HG03039 (cell line): ENCODE measurements at regions not wholly inside any gene's neighbourhood (a gene's known extent, or its start where the extent isn't known, plus 50 kb on each side); places are given as distances from the start of the nearest gene placed in this dataset.

Source experiments
- ATAC-seq: cut with Tn5 transposase; IDR thresholded peaks from one replicate; pipeline ENCODE4 v1.9.1; 2021; ENCODE audit warnings: mild to moderate bottlenecking, moderate library complexity; ENCODE audit not compliant: unreplicated experiment

DNA sequence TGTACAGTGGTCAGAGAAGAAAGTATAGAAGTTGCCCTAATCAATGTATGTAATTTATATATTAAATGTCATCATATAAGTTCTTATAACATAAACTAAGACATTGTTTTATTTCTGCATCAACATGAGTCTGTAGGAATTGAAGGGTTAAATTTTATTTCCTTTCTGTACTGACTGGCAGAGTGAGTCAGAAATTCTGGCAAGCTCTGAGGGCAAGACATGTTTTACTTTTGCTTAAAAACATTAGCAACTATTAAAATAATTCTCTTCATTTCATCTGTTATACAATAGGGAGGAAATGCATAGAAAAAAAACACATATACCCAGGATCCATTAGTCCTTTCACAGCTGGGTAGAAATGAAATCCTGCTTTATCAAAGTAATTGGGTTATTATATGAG lies 171.4 kb upstream of the ALCAM start:
- ATAC-seq, result no peak

- ATAC-seq, result no peak
These were observed 168.8 kb upstream of the ALCAM start for GRCh38 chr3:105197863-105198262.

- no peak for ATAC-seq
These were observed 167.5 kb upstream of the ALCAM start for GRCh38 chr3:105199217-105199616.

DNA sequence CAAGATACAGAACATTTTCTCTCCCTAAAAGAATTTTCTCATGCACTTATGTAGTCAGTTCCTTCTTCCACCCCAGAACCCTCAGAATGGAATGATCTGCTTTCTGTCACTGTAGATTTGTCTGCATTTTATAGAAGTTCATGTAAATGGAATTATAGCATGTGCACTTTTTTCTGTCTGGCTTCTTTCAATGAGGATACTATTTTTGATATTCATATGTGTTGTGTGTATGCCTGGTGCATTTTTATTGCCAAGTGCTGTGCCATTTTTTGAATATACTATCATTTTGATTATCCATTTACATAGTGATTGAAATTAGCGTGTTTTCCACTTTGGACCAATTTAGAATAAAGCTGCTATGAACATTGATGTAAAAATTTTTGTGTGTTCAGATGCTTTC lies 156.6 kb upstream of the ALCAM start:
- ATAC-seq, result no peak

GRCh38 chr3:105214590-105214989 lies 152.1 kb upstream of the ALCAM start:
- ATAC-seq, result no peak

- no peak for ATAC-seq
These were observed 144.1 kb upstream of the ALCAM start for GRCh38 chr3:105222568-105223093.

GRCh38 chr3:105223815-105224214 lies 142.9 kb upstream of the ALCAM start:
- no peak for ATAC-seq

DNA sequence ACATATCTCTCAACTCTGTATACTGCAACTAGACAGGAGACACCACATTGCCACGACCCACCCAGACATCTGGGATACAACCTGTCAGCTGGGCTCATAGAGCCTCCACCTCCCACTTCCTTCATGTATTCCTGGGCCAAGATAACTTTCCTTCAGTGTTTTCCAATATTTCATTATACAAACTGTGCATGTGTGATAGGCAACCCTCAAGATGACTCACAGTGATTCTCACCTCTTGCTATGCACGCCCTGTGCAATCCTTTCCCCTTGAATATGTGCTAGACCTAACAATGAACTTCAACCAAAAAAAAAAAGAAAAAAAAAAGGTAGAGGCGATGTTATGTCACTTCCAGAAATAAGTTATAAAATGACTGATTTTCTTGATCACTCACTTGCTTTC lies 138.0 kb upstream of the ALCAM start:
- no peak for ATAC-seq

GRCh38 chr3:105232553-105232952 lies 134.2 kb upstream of the ALCAM start:
- no peak for ATAC-seq

DNA sequence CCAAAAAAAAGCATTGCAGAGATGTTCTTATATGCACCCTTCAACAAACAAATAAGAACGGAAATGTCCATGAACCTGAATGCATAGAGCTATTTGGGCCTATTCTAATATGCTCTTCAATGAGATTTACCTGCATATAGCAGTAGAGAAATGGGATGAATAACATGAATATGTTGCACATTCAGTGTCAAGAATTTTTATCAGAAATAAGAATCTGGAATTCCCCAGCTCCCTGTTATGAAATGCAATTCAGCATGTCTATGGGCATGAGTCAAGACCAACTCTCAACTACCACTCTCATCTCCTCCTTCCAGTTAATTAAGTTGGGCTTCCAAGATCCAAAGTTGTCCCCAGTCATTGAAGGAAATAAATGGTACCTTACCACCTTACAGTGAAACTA lies 133.7 kb upstream of the ALCAM start:
- ATAC-seq, result no peak

GRCh38 chr3:105235221-105235620 lies 131.5 kb upstream of the ALCAM start:
- ATAC-seq, result no peak

GRCh38 chr3:105235785-105236184 lies 130.9 kb upstream of the ALCAM start:
- no peak for ATAC-seq

- ATAC-seq, result no peak
These were observed 128.3 kb upstream of the ALCAM start for GRCh38 chr3:105238367-105238766.

GRCh38 chr3:105243076-105243475 lies 123.6 kb upstream of the ALCAM start:
- no peak for ATAC-seq

DNA sequence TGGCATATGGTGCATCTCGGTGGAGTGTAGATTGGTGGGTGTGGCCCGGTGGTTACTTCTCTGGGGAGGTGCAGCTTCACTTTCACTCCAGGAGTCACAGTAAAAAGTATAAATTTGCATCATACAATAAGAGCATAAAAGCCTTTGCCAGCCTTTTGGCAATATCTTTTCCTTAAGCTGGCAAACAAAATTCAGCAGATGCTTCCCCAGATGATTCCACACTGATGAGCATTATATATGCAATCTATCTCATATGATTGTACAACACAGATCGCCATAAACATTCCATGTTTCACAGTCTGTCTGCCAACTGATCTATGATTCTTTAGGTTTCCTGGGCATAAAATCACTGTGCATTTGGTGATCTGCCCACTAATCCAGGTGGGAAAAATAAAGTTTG lies 120.2 kb upstream of the ALCAM start:
- ATAC-seq, result no peak

DNA sequence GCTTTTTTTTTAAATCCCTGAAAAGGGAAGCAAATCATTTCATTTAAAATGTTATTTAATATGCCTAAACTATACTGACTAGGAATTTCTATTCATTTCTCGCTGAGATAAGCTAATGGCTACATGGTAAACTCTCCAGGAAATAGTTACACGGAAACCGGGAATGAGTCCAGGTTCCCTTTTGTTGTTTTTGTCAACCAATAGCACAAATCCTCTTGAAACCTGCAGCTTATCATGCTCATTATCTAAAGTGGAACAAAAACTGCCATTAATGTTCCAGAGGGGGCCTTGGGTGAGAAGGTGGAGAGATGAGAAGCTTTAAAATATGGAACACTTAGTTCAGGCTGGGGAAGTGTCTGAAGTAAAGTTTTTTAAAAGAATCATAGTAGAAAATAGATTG lies 113.5 kb upstream of the ALCAM start:
- ATAC-seq, result no peak

DNA sequence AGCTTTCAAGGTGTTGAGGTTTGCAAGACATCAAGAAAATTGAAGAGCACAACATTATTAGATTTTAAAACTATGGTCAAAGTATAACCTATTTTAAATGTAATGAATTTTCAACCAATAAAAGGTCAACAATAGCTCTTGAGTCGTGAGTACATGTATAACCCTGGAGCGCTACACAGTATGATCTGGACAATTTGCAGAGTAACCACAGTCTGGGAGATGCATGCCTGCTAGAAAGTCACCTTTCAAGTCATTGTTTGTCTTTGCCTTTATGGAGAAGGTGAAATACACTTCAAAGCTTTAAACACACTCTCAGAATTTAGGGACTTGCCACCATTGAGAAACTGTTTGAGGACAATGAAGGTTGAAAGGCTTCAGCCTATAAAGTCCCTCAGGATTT lies 112.6 kb upstream of the ALCAM start:
- ATAC-seq, result no peak

DNA sequence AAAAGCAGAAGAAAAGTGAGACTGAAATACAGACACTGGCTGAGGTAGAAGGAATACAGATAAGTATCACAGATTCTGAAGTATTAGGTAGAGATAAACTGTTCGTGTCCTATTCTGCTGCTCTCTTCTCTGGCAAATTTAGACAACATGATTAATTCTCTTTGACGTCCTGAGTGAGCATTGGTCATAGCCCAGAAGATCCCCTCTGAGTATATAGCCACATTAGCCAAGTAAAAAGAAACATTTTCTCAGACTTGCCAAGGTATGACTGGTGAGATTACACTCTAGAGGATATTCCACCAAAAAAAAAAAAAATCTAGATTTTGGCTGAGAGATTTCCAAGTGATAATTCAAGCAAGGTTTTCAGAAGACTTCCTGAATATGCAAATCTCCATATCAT lies 111.4 kb upstream of the ALCAM start:
- ATAC-seq, result no peak

DNA sequence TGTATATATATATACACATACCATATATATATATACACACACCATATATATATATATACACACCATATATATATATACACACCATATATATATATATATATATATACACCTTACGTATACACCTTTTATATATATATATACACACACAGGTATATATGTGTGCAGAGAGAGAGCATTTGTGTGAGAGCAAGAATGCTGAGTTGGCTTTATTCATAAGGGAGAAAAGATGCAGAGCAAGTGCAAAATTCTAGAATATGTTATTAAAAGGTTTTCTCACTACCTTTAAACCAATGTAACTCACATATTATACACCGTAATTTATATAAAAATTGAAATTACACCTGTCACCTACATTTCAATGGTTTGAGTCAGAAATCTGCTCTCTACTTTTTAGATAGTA lies 107.2 kb upstream of the ALCAM start:
- no peak for ATAC-seq

DNA sequence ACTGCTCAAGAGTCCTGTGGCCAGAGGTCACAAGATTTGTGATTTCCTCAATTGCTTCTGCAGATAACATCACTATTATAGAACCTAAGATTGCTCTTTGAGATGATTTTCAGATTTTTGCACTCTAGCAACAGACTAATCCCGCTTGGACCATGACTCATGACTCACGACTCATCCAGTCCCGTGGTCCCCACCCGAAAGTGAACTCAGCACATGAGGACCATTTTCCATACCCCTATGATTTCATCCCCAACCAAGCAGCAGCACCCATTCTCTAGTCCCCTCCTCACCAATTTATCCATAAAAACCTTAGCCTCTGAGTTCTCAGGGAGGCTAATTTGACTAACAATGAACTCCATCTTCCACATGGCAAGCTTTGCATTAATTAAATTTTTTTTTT lies 106.3 kb upstream of the ALCAM start:
- ATAC-seq, result no peak

DNA sequence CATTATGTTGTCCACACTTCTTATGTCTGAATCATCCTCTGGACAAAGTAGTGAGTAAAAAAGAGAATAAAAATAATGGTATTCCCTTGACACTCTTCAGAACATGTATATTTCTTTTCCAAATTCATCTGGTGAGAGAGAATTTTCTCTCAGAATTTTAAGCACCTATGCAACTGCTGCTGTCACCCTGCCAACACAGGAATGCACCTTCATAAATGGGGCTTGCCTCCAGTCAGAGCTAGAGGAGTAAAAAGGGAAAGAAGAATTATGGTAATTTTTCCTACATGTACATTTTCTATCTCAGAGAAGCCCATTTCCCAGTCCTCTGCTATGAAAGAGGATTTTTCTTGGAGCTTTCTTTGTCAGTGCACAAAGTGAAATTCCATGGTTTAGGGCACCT lies 92.2 kb upstream of the ALCAM start:
- ATAC-seq, result no peak

DNA sequence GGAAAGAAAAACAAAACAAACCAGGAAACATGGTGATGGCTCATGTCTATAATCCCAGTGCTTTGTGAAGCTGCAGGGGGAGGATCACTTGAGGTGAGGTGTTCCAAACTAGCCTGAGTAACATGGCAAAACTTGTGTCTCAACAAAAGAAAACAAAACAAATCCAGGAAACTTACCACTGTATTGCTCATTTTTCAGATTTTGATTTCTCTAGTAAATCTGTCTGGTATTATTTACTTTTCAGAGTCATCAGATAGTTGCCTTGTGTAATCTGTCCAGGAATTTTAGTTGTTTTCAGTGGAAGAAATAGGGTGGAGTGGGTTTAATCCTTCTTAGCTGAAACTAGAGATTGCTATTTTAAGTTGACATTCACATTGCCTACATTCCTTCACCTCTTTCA lies 91.8 kb upstream of the ALCAM start:
- no peak for ATAC-seq

DNA sequence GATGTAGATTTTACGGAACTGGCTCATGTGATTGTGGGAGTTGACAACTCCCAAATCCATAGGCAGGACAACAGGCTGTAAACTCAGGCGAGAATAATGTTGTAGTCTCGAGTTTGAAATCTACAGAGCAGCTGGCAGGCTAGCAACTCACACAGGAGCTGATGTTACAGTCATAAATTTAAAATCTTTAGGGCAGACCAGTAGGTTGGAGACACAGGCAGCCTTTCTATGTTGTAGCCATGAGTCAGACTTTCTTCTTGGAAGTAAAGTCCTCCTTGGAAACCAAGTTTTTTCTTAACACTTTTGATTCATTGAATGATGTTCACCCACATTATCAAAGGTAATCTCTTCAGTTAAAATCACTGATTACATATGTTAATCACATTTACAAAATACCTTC lies 89.1 kb upstream of the ALCAM start:
- no peak for ATAC-seq

GRCh38 chr3:105278688-105279087 lies 88.0 kb upstream of the ALCAM start:
- ATAC-seq, result no peak
